Epidermal melanocyte (primary cell): ENCODE measurements at regions not wholly inside any gene's neighbourhood (a gene's known extent, or its start where the extent isn't known, plus 50 kb on each side); places are given as distances from the start of the nearest gene placed in this dataset.
A peak's percentile ranks its signal among the peaks of the same experiment; 100 is the strongest.

ENCODE experiments used
- DNase-seq: peaks from one replicate; pipeline ENCODE4 v3.0.0; 2011; ENCODE audit warnings: low spot score; ENCODE audit not compliant: insufficient read length

GRCh38 chr5:82367930-82368329, 89.8 kb upstream of the RPS23 start:
- DNase-seq = no peak

DNA sequence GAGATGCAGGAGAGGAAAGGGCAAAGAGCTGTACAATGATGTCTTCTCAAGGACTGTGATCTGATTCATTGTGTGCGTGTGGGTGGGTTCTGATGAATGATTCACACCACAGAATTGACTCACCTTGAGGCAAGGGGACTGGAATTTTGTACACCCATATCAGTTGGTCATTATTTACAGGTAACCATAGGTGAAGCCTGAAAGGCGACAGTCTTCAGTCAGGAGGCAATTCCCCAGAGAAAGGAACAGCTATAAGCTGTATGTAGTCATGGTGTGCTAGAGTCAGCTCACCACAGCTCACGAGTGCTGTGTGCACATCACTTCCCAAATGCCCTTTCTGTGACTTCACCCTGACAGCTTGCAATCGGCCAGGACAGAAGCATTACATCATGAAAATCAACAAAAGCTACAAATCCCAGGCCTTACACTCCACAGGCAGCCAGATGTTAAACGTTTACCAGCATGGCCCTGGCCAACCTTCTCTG, 87.6 kb upstream of the RPS23 start:
- no peak for DNase-seq

- no peak for DNase-seq
These were observed 86.9 kb upstream of the RPS23 start for GRCh38 chr5:82365026-82365425.

- peak; percentile 43 for DNase-seq
These were observed 86.3 kb upstream of the RPS23 start for GRCh38 chr5:82364497-82364896.

DNA sequence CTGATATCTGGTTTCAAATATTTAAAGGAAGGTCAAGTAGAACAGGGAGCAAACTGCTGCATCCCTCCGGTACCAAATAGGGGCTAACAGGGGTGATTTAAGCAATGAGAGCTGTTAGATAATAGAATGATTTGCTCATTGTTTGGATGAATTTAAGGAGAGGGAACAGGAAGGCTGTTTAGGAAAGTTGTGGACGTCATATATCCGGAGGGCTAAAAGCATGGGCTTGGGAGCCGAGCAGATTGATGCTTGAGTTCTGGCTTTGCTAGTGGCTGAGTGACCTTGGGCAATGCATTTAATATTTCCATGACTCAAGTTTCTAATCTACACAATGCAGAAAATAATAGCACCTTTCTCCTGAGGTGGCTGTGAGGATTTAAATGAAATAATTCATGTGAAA, 85.4 kb upstream of the RPS23 start:
- DNase-seq = no peak

GRCh38 chr5:82362636-82363035, 84.5 kb upstream of the RPS23 start:
- no peak for DNase-seq

GRCh38 chr5:82360022-82360421, 81.9 kb upstream of the RPS23 start:
- no peak for DNase-seq

- DNase-seq = no peak
These were observed 81.1 kb upstream of the RPS23 start for GRCh38 chr5:82359272-82359671.

- DNase-seq = no peak
These were observed 80.3 kb upstream of the RPS23 start for GRCh38 chr5:82358457-82358856.

DNA sequence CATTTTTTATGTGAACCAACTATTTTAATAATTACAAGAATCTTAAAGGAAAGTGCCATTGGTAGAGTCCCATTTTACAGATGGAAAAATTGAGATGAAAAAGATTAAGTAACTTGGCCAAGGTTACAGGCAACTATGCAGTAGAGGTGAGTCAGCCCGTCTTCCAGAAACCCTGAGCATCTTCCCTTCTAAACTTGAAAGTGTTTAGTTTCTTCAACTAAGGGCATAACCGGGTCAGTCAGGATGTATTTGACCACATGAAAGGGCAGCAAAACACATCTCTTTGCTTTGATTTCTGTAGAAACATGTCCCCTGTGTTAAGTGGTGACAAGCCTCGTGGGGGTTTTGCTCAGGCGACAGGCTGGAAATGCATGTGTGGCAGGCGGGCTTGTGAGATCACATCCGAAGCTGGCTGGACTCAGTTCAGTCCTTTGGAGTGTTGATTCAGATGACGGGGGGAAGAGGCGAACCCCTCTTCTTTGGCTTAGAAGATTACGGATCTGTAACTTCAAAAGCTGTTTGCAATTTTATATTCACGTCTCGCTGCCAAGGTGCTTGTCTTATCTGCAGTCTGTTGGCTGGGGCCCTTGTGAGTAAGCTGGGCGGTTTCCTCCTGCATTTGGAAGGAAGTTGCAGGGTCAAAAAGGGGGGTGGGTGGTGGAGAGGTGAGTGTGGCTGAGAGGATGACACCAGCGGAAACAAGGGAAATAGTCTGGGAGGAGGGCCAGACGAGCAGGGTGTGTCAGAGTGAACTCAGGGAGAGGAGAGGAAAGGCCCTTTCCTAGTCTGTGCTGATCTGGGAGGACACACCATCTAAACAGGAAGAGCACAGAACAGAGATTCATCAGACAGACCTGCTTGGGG, 78.9 kb upstream of the RPS23 start:
- no peak for DNase-seq

- no peak for DNase-seq
These were observed 77.9 kb upstream of the RPS23 start for GRCh38 chr5:82356021-82356420.

DNA sequence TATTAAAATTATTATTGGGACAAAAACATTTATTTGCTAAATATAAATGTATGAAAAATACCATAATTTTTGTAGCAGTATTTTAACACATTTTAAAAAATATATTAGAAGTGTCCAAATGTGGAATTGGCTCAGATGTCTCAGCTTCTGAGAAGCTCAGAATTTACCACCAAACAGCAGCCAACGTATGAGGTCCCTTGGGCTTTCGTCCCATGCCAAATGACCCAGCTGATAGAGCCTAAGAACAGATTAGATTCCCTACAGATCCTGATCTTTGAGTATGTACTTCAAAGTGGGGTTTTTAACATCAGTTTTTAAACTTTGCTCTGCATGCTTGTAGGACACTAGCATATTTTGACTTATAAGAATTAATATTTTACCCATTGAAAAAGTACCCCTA, 77.3 kb upstream of the RPS23 start:
- DNase-seq = no peak

DNA sequence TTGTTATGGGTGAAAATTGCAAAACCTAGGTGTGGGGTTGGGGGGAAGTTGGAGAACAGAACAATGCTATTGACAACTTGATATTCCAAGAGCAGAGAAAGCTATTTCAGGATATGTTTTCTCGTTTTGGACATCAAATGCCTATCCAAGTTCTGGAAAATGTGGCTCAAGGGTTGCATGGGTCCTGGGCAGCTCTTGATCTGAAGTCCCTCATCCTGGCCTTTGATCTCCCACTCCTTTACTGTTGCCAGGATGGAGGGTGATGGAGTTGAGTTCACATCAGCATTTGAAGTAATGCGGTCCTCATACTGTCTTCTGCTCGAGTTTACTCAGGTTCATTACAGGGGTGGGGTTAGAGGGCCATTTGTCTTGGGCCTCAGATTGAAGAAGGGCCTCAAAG, 76.9 kb upstream of the RPS23 start:
- DNase-seq = no peak

GRCh38 chr5:82354543-82354942, 76.4 kb upstream of the RPS23 start:
- DNase-seq = no peak

DNA sequence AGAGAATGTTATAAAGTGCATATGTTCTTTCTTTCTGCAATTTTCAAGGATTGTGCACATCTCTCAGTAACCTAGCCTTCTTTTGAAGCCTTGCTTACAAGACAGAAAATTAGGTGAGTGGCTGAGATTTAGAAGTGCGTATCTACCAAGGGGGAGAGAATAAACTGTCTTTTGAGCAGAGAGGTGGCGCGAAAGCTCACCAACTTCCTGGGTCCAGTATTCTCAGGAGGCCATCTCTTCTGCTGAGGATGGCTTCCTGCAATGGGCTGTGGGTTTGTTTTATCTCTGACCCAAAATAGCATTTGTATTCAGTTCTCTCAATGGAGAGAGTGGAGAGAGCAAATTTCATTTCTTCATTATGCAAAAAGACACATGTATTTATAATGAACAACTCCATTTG, 75.4 kb upstream of the RPS23 start:
- no peak for DNase-seq

- DNase-seq = no peak
These were observed 74.1 kb upstream of the RPS23 start for GRCh38 chr5:82352146-82352791.

DNA sequence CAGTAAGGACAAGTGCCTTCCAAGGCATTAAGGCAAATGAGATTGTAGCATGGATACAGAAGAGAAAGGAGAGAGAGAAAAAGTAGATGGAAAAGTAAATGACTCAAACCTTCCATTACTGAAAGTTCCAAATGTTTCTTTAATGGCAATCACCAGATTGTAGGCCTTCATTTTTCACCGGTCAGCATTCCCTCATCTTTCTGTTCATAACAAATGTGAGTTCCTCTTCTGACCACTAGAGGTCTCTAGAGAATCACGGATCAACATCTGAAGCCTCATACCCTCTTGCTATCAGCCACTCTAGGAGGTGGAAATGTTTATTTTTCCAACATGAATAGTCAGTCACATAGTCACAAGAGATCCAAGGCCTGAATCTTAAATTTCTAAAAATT, 73.6 kb upstream of the RPS23 start:
- DNase-seq = peak; percentile 79

GRCh38 chr5:82351297-82351696, 73.1 kb upstream of the RPS23 start:
- DNase-seq = no peak

DNA sequence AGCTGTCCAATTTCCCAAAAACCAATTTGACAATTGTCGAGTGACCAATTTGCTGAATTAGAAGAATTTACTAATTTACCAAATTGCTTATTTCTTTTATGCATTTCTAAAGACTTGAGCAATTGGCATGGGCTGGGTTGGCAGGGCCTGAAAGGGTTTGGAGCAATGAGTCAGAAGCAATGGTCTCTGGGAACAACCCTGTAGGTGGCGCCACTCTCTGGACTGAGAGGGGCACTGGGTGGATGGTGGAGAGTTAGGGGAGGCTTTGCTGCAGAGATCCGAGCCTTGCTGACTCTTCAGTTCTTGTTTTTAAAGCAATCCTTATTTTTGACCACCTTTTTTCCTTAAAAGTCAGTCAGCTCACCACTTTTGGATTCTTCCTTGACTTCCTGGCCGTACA, 71.5 kb upstream of the RPS23 start:
- no peak for DNase-seq

- DNase-seq = no peak
These were observed 70.8 kb upstream of the RPS23 start for GRCh38 chr5:82348784-82349425.

DNA sequence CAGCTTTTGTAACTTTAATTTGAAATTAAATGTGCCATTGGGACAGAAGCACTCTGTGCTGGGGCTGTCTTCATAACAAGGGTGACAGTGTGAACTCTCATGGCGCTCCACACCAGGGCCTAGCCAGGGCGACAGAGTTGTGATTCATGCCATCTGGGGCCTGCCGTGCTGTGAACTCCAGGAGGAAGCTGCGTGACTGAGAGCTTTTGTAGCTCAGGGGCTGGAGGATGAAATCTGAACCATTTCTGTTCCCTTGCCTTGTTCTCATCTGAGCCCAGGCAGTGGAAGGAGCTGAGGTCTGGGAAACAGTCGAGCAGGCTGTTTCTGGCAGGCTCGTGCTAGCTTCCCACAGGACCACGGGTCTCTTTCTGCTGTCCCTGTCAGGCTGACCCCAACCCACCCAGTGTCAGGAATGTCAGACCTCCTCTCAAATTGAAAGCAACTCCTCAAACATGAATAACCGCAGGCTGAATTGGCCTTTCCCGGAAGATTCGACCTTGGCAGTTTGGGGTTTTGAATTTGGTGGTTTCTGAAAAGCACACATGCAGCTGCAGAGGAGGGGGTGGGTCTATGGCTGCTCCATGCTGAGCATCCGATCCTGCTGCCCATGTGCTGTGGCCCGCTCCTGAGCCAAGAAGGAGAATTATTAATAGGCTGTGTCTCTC, 69.2 kb upstream of the RPS23 start:
- DNase-seq = peak; percentile 50
